NCI-H187 treated with DMSO at 0.1 percent for 48 hours (cell line): ENCODE measurements at regions not wholly inside any gene's neighbourhood (a gene's known extent, or its start where the extent isn't known, plus 50 kb on each side); places are given as distances from the start of the nearest gene placed in this dataset.
"Not testable (repeated sequence)": the region's sequence is repeated elsewhere in the genome, so short reads cannot be mapped to it uniquely, and the experiment has no call there.

Experiments
- DNase-seq: peaks from one replicate; lab custom pipeline; 2025; lab: John Stamatoyannopoulos, UW

DNA sequence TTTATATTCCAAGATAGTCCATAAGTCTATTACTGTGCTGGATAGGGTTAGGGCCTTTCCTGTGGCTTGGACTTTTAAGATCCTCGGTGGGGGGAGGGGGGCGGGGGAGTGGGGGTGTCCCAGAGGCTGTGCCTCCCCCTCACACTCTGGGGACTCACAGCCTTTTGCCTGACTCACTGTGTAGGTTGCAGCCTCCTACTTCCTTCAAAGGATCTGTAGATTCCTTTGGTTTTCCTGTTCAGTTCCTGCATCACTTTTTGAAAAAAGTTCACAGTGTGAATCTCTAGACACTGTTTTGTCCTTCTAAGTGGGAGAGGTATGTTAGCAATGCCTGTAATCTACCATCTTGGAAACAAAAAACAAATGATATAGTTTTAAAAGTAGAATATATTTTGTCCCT is 999.9 kb downstream of the GLUD2 start:
- DNase-seq: no peak

DNA sequence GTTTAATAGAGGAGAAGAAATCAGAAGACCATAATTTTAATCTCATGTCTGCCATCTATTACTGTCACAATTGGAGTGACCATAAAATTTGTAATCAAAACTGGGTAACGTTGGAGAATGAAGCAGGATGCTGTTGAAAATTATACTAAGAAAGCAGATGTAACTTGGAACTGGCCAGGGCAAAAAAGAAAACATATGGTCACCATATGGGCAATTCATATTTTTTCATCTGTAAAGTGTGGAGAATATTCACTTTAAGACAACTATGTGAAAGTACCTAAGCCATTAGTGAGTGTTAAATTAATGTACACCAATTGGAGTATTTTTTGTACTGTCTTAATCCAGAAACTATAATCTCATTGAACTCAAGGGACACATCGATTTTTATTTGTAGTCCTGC is 1008.0 kb downstream of the GLUD2 start:
- no peak for DNase-seq

DNA sequence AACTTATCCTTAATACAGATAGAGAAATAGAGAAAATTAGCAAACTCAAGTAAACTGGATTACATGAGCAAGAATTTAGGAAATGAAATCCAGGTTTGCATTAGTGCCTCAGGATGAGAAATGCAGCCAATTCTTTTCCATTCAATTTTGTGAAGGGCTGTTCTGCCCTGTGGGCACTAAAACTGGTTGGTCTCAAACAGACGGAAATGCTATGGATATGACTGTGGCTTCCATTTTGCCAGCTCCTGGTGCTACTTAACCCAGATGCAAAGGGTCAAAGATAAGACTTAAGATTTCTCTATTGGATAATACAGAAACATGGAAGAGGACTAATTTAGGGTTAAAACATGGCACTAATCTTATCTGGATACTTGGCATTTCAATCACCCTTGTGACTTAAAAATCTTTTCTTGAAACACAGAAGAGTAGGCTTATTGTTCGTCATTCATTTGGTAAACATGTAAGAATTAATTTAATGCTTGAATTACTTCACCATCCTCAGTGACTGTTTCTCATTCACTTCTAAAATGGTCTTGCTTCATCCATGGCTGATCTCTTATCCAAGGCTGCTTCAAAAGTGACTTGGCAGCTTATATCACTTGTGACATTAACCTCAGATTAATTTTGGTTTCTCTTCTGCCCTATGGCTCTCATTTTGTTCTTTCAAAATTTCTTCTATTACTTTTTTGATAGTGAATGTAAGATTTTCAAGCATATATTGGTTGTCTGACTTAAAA is 1008.7 kb downstream of the GLUD2 start:
- DNase-seq: no peak

DNA sequence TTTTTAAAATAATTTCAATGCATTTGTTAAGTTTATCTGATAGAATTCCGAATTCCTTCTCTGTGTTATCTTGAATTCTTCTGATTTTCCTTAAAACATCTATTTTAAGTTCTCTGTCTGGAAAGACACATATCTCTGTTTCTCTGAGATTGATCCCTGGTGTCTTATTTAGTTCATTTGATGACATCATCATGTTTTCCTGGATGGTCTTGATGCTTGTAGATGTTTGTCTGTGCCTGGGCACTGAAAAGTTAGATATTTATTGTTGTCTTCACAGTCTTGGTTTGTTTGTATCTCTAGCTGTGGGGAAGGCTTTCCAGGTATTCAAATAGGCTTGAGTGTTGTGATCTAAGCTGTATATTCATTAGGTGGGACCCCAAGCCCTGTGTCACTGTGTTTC is 1028.8 kb downstream of the GLUD2 start:
- no peak for DNase-seq

DNA sequence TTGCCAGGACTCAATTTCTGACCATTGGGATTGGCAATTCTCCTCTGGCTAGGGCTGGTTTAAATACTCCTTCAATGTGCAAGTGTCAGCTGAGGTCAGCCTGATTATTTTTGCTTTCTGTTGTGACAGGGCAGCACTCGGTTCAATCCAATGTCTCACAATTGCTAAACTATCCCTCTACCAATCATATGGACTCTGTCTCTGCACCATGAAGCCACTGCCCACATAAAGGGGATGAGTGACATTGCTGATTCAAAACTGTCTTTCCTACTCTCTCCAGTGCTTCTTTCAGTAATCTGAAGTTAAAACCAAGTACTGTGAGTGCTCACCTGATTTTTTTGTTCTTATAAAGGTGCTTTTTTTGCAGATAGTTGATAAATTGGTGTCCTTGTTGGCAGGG is 1030.7 kb downstream of the GLUD2 start:
- DNase-seq: no peak

DNA sequence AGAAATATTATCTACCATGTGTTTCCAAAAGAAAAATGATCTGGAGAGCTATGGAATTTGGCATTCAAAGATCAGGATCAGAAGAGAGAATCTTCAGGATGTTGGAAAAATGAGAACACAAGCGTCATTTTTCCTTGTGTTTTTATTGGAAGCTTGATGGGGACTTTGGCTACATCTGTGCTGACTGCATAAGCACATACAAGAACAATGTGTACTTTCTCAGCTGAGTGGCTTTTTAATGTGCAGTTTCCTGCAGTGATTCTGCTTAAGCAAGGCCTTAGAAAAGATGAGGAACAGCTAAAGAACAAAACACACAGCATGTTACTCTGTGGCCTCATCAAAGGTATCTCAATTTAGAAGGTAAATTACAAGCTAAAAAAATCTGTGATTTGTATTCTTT is 1039.9 kb downstream of the GLUD2 start:
- DNase-seq: no peak

DNA sequence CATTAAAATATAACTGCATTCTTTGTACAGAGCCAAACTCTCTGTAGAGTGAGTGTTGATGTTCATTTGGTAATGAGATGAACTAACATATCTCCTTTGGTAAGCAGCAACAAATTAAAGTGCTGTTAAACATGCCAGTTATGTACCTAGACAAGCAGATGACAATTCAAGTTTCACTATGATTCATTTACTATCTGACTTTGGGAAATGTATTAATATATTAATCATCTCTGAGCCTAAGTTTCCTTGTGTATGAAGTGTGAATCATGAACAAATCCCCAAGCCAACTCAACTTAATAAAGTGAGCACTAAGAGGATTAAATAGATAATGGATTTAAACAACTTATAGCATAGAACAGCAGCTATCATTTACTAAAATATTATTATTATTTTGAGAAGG is 1044.2 kb downstream of the GLUD2 start:
- no peak for DNase-seq

DNA sequence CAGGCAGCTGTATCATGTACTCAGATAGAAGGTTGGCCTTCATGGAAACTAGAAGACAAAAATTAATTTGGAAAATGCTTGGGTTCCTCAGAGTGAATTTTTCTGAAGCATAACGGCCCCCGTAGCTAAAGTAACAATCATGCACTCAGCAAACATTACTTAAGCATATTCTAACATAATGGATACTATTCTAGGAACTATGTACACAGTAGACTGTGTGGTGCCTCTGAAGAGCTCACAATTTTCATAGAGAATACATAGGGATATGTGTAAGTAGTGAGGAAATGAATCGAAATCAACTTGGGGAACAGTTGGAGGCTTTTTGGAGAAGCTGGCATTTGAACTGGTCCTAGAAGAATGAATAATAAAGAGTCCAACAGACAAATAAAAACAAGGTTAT is 1045.0 kb downstream of the GLUD2 start:
- no peak for DNase-seq

DNA sequence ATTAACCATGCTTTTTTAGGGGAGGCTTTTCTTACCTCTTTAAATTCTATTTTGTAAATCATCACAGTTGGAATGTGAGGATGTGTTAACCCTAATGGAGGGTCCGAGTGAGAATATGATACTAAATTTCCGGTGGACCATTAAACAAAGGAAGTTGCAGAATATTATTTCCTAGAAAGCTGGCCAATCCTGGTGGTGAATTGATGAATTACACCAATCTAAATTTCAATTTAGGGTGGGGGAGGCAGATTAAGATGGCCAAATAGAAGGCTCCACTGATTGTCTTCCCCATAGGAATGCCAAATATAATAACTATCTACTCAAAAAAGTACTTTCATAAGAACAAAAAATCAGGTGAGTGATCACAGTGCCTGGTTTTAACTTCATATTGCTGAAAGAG is 1045.6 kb downstream of the GLUD2 start:
- no peak for DNase-seq

DNA sequence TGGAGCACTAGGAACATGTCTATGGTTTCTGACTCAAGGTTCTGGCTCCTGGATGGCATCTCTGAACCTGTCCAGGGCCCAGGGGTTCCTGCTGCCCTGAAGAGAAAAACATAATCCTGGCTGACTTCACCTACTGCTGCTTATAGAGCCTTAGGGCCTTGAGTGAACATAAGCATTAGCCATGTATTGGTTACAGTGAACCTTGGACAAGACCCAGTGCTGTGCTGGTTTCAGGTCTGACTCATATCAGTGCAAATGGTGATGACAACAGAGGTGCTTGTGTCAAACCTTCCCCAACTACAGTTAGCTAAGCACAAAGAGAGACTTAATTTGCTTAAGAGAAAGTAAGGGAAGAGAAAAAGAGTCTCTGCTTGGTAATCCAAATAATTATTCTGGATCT is 1047.2 kb downstream of the GLUD2 start:
- no peak for DNase-seq

DNA sequence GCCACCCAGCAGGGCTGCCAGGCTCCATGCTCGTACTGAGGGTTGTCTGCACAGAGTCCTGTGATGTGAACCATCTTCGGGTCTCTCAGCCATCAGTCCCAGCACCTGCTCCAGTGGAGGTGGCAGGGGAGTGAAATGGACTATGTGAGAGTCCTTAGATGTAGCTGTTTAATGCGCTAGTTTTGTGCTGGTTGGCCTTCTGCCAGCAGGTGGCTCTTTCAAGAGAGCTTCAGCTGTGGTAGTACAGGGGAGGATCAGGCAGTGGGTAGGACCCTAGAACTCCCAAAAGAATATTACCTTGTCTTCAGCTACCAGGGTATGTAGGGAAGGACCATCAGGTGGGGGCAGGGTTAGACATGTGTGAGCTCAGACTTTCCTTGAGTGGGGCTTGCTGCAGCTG is 1066.0 kb downstream of the GLUD2 start:
- DNase-seq: no peak

DNA sequence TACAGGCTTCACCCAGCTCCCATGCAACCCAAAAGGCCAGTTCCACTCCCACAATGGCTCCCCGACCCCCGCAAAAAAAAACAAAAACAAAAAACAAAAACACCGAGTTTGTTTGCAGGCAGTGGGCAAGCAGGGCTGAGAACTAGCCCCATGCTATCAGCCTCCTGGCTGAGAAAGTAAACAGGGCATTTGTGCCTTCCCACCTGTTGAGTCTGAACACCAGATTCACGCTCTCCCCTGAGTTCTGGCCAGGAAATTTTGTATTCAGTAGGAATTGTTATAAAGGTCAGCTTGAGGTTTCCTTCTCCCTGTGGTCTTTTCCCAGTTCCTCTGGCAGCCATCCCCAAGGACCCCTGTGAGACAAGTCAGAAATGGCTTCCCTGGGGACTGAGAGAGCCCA is 1066.5 kb downstream of the GLUD2 start:
- no peak for DNase-seq

DNA sequence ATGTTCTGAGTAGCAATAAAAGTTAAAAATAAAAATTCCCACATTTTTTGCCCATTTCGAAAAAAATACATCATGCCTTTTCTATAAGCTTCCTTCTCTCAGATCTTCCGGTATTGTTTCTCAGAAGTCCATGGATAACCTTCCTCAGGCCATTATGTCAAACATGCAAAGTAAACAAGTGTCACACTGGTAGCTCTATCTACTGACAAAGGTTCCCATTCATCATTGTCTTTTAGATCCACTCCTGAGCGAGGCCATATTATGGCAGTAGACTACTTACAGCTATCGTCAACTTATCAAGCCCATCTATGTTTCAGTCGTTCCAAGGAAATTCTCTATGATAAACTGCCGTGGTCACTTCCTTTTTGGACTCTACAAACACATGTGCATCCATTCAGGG is 1068.2 kb downstream of the GLUD2 start:
- no peak for DNase-seq

DNA sequence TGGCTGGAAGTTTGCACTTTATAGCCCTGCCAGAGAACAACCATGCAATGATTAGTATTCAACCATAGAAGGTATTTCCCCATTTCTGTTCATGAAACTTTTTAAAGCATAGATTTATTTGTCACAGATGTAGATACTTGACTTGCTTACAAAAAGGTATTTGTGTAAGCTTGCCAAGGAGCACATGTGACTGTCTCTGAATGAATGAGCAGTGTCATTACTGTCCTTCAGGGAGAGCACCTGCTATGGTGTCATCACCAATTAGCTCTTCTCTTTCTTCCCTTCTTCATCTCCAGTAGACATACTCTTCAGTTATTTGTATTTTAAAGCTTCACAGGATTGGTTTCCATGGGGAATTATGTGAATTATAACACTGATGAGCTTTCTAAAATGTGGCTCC is 1064.7 kb upstream of the GRIA3 start:
- no peak for DNase-seq

DNA sequence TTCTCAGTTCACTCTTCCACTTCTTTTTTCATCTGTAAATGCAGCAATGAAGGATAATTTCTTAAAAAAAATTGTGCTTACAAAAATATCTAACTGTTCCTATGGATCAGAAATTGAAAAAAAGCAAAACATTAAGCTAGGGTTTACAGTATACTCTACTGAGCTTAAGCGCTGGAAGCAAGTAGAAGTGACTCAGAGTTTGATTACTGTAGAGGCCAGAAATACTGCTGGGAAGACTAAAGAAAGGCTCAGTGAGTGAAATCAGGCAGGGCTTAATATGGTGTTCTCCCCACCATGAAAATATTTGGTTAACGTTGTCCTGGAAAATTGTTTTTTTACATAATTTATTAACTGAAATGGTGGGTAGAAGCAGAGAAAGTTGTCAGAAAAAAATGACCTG is 1061.8 kb upstream of the GRIA3 start:
- no peak for DNase-seq

DNA sequence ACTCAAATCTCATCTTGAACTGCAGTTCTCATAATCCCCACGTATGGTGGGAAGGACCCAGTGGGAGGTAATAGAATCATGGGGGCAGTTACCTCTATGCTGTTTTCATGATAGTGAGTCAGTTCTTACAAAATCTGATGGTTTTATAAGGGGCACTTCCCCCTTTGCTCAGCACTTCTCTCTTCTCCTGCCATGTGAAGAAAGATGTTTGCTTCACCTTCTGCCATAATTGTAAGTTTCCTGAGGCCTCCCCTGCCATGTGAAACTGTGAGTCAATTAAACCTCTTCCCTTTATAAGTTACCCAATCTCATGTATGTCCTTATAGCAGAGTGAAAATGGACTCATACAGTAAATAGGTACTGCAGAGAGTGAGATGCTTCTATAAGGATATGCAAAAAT is 1050.6 kb upstream of the GRIA3 start:
- no peak for DNase-seq

DNA sequence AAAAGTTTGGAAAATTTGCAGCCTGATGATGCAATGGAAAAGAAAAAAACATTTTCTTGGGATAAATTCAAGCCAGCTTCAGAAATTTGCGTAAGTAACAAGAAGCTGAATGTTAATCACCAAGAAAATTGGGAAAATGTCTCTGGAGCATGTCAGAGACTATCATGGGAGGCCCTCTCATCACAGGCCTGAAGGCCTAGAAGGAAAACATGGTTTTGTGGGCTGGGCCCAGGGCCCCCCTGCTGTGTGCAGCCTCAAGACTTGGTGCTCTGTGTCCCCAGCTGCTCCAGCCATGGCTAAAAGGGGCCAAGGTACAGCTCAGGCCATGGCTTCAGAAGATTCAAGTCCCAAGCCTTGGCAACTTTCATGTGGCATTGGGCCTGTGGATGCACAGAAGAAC is 1049.8 kb upstream of the GRIA3 start:
- DNase-seq: no peak

DNA sequence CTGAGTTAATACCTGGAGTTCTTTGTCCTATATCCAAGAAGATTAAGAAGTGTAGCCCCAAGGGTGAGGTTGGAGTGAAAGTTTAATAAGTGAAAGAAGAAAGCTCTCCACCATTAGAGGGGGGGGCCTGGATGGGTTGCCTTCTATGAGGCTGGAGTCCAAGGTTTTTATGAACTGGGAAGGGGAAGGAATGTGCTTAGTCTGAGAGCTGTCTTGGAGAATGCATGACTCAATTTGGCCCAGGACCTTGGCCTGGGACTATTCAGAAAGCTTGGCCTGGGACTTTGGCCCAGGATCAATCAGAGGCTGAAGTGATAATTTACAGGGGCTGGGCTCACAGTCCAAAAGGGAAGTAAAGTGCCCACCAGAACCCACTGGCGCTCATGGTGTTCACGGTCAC is 1049.0 kb upstream of the GRIA3 start:
- no peak for DNase-seq

DNA sequence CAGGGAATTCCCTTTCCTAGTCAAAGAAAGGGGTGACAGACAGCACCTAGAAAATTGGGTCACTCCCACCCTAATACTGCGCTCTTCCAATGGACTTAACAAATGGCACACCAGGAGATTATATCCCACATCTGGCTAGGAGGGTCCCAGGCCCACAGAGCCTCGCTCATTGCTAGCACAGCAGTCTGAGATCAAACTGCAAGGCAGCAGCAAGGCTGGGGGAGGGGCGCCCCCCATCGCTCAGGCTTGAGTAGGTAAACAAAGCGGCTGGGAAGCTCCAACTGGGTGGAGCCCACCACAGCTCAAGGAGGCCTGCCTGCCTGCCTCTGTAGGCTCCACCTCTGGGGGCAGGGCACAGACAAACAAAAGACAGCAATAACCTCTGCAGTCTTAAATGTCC is 1043.9 kb upstream of the GRIA3 start:
- DNase-seq: not testable (repeated sequence)

DNA sequence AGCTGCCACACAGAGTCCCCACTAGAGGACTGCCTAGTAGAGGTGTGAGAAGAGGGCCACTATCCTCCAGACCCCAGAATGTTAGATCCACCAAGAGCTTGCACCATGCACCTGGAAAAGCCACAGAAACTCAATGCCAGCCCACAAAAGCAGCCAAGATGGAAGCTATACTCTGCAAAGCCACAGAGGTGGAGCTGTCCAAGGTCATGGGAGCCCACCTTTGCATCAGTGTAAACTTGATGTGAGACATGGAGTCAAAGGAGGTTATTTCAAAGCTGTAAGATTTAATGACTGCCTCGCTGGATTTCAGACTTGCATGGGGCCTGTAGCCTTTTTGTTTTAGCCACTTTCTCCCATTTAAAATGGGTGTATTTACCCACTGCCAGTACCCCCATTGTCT is 1030.1 kb upstream of the GRIA3 start:
- no peak for DNase-seq

DNA sequence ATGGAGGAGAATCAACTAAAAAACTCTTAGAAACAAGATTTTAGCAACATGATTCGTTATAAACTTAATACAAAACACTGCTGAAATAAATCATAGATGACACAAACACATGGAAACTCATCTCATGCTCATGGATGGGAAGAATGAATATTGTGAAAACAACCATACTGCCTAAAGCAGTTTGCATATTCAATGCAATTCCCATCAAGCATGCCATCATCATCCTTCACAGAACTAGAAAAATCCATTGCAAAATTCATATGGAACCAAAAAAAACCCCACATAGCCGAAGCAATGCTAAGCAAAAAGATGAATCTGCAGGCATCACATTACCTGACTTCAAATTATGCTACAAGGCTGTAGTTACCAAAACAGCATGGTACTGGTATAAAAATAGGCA is 1015.8 kb upstream of the GRIA3 start:
- no peak for DNase-seq

DNA sequence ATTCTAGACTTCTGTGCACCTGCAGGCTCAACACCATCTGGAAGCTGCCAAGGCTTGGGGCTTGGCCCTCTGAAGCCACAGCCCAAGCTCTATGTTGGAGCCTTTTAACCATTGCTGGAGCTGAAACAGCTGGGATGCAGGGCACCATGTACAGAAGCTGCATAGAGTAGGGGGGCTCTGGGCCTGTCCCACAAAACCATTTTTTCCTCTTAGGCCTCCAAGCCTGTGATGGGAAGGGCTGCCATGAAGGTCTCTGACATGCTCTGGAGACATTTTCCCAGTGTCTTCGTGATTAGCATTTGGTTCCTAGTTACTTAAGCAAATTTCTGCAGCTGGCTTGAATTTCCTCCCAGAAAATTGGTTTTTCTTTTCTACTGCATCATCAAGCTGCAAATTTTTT is 999.3 kb upstream of the GRIA3 start:
- DNase-seq: no peak

DNA sequence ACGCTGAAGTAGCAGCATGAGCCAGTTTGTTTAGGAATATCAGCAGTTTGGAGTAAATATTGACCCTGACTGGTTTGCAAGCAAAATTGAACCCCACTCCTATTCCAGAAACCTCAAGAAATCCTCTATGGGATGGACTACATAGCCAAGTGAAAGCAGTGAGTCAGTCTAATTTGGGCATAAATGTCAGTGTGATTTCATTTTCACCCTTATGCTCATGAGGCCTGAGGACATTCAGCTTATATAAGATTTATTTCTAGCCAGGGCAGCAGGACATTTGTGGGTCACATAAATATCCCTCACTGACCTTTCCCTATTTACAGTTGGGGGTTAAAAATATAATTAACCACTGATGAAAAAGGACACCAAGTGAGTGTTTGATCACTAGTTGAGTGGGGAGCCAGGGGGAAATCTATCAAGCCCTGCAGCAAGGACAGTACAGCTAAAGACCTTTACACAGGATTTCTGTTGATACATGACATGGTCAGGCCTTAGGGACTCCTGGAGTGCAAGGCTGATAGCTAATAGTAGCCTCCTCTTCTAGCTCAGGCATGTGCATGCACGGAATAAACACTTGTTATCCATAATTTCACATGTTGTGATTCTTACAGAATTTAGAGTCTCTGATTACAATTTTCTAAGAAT is 996.9 kb upstream of the GRIA3 start:
- no peak for DNase-seq

DNA sequence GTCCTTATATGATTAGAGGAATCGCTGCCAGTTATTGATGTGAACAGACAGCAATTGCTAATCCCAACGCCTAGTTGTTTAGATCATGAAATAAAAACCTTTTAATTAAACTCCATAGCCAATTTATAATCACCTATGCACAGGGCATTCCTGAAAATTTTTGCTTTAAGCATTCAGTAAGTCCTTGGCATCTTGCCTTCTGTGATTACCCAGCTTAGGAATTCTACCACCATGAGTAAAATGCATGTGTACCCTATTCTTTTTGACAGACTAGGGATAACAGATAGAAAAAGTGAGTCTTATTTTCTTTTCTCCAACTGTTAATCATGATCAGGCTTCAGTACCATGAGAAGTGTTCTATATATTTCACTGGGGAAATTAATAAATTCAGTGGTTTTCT is 995.3 kb upstream of the GRIA3 start:
- DNase-seq: no peak
